Hematopoietic multipotent progenitor cell treated with erythropoietin and hydrocortisone succinate and interleukin-3 and kit ligand, for 8 days (in vitro differentiated cells): ENCODE measurements at regions not wholly inside any gene's neighbourhood (a gene's known extent, or its start where the extent isn't known, plus 50 kb on each side); places are given as distances from the start of the nearest gene placed in this dataset.
"Not testable (repeated sequence)": the region's sequence is repeated elsewhere in the genome, so short reads cannot be mapped to it uniquely, and the experiment has no call there.

Experiments
- DNase-seq: peaks from one replicate; pipeline ENCODE4 v3.0.0-alpha.2; 2015

GRCh38 chr3:117809186-117810081 is 1099.9 kb downstream of the TUSC7 start:
- no peak for DNase-seq

DNA sequence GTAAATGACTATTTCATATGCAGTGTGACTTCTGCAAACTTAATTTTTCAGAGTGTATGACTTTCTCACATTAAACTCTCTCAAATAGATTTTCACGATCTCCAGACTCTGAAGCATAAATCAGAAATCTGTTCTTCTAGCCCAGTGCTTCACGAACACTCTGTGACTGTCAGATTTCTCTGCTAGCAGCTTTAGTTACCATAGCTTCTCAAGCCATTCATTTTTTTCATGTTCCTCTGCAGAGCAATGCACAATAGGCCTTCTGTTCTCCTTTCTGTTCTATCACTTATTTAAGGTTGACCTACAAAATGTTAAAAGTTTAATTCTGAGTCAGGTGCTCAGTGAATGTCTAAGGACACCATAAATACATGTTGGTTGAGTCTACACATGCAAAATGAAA is 1102.2 kb downstream of the TUSC7 start:
- DNase-seq: no peak

DNA sequence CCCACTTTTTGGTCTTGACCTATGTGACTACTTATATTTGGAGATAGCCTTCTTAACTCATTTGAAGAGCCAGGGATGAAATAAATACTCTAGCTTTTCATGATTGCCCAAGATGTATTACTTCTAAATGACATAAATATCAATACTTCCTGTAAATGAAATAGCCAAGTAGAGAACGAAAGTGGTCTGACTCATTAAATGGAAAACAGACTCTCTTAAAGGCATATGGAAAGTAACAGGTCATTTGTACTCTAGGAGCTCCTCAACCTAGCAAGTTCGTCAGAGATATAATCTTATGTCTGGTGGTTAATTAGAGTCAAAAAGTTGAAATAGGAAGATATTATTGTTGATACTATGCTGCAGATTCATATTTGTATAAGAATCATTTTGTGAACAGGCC is 1105.4 kb downstream of the TUSC7 start:
- no peak for DNase-seq

DNA sequence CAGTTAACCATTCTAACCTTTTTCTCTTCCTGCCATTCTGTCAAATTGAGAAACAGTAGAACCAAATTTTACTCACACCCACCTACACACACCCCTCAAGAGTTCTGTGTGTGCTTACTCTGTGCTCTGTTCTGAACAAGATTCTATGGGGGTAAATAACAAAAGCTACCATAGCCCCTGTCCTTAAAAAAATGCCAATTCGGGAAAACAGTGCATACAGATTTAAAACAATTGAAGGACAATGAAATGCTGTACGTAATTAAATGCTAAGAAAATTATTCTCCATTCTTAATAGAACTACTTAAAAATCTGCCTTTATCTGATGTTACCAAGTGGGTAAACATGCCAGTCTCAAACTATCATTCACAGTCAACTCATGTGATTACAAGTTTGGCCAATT is 1107.5 kb downstream of the TUSC7 start:
- DNase-seq: no peak

- no peak for DNase-seq
Observed at GRCh38 chr3:117818592-117818991, 1109.0 kb downstream of the TUSC7 start.

- no peak for DNase-seq
Observed at GRCh38 chr3:117820658-117821299, 1111.2 kb downstream of the TUSC7 start.

DNA sequence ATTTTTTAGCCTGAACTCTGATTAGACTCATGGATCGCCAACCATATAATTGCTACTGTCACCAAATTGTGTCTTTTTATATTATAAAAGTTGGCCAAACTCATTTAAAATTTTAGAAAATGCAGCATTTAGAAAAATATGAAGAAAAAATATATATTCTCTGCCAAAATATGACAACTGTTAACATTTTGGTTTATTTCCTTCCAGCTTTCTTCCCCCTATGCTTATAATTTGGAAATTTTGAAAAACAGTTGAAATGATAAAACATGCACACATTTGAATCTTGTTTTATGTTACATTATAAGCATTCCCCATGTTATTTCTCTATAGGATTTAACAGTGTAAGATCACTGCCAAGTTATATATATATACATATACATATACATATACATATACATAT is 1112.8 kb downstream of the TUSC7 start:
- no peak for DNase-seq

DNA sequence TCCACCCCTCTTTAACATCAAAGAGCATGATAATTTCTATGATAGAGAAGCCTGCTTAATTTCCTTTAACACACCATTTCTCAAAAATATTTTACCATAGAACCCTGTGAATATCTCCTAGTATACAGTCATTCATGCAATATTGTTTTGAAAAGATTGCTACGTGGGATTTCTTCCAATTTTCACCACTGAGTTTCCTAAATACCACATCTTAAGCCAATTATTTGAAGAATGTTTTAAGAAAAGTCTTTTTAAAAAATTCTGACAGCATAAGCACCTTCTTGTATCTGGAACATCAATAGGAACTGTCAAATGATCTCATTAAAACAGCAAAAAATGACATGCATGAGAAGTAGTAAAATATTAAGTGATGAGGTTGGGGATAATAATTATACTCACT is 1126.7 kb downstream of the TUSC7 start:
- no peak for DNase-seq

GRCh38 chr3:117837391-117837790 is 1127.8 kb downstream of the TUSC7 start:
- no peak for DNase-seq

GRCh38 chr3:117842086-117842485 is 1132.5 kb downstream of the TUSC7 start:
- no peak for DNase-seq

DNA sequence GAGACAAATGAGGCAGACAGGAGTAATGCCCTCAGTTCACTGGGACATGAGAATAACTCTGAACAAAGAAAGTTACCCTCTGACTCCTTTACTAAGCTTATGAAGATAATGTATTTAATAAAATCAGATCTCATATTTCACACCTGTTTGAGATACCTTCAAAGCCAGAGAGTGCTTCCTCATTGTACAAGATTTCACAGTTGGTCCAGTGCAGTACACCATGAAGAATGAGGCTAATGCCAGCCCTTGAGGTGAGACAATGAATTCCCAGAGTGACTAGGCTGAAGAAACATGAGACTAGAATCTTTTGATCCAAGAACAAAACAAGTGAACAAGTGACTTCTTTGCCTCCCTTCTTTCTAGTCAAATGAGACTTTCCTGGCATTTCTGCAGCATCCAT is 1133.8 kb downstream of the TUSC7 start:
- DNase-seq: no peak

GRCh38 chr3:117844676-117845075 is 1135.1 kb downstream of the TUSC7 start:
- no peak for DNase-seq

DNA sequence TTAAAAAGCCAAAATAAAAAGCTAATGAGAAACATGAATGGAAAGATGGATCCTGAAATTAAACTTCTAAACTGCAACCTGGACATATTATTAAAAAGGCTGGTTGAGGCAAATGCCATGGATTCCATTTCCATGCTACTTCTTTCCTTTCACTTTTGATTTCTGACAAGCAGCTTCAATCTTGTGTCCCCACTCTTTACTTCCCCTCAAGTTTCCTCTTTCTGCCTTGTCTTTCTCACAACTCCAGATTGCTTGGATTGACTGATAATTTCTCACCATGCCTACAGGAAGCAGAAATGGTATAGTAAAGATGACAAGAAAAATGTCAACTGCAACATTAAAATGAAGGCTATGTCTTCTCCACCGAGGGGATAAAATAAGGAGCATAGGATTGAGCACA is 1136.7 kb downstream of the TUSC7 start:
- no peak for DNase-seq

DNA sequence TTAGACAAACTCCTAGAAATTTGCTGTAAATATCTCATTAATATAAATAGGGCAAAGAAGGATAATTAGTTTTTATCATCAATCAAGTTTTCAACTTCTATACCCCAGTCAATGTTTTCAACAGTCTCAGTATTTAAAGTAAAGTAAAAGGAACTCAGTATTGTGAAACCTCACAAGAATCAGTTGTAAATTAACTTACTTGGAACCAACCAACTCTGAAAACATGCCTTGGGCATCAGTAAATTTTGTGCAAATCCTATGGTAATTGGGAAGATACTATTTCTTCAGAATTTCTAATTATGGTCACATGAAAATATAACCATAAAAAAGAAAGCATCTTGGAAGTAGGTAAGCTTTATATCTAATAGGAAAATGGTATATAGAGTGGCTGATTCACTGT is 1139.0 kb downstream of the TUSC7 start:
- DNase-seq: no peak

- DNase-seq: no peak
Observed at GRCh38 chr3:117853923-117854668, 1144.5 kb downstream of the TUSC7 start.

GRCh38 chr3:117856354-117856753 is 1146.8 kb downstream of the TUSC7 start:
- DNase-seq: no peak

DNA sequence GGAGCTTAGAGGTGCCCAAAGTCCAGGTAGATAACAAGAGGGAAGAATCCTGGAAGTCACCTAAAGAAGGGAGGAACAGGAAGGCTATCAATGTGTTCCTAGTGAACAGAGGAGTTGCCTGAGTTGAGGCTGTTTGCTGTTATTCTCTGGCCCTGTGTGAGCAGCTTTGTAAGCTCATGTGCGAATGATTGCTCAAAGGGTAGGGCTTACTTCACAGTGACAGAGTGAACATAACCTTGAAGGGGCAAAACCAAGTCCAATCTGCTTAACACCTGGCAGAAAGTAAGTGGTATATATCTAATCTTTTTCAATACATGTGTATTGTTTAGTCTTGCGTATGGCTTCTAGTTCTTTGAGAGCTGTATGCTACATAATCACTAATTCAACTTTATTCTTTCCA is 1153.6 kb downstream of the TUSC7 start:
- DNase-seq: no peak

DNA sequence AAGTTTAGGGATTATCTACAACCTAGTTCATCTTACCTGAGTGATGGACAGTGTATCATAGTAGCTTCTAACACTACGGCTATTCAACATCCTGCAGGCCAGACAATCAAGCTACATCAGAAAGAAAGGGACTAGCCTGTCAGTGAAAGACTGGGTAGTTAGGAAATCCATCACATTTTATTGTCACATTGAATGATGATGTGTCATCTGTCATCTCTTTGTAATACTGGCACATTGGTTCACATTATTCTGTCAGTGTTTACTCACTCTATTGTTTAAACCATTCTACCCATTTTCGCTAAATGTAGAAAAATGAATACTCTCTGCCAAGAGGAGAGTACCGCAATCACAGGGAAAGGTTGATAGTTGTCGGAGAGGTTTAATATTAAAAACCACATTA is 1155.8 kb downstream of the TUSC7 start:
- DNase-seq: no peak

DNA sequence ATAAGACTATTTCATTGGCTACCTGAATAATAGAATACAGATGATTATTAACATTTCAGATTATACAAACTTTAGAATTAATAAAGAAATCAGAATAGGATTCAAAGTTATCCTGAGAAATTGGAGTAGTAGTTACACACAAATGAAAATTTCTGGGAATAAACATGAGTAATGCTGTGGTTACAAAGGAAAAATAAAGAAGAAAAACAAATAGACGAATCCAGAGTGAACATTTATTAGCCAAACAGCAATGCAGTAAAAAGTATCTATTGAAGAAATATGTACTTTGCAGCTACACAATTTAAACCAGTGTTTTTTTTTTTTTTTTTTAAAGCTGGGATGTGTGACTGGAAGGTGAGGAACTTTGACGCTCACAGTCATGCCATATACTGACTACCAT is 1159.2 kb downstream of the TUSC7 start:
- no peak for DNase-seq

GRCh38 chr3:117871934-117872333 is 1162.4 kb downstream of the TUSC7 start:
- DNase-seq: no peak

DNA sequence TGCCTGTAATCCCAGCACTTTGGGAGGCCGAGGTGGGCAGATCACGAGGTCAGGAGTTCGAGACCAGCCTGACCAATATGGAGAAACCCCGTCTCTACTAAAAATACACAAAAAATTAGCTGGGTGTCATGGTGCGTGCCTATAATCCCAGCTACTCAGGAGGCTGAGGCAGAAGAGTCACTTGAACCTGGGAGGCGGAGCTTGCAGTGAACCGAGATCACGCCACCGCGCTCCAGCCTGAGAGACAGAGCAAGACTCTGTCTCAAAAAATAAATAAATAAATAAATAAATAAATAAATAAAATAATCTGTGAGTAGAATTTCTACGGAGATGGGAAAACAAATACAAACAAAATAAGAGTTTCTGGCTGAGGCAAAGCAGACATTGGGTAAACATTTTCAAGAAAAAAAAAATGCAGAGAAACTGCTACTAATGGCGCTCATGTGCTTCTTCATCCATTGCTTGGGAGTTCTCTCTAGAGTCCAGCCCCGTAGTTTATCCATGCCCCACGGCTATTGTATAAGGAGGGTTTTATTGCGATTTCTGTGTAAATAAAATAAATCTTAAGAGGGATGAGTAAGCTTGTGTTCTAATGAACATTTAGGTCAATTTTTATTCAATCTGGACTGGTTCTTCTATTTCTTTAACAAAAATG is 1161.9 kb downstream of the IGSF11 start:
- not testable (repeated sequence) for DNase-seq

- no peak for DNase-seq
Observed at GRCh38 chr3:117873249-117873600, 1161.4 kb downstream of the IGSF11 start.

GRCh38 chr3:117874028-117874690 is 1160.5 kb downstream of the IGSF11 start:
- no peak for DNase-seq
